K562 (cell line): ENCODE measurements at regions not wholly inside any gene's neighbourhood (a gene's known extent, or its start where the extent isn't known, plus 50 kb on each side); places are given as distances from the start of the nearest gene placed in this dataset.

ENCODE experiments used
- MECOM ChIP-seq: fragments of 250-450 bp; sonication (Bioruptor Pico); IDR thresholded peaks from 2 replicates; pipeline ENCODE4 v1.8.0; 2022; ENCODE audit warnings: inconsistent platforms
- ZNF253 ChIP-seq: fragments of 250-450 bp; sonication (Bioruptor Pico); conservative IDR thresholded peaks from 2 replicates; pipeline ENCODE4 v1.6.1; 2021; ENCODE audit warnings: mild to moderate bottlenecking
- ZNF589 ChIP-seq: fragments of 200-800 bp; sonication (Bioruptor generic); IDR thresholded peaks from 2 replicates; pipeline ENCODE4 v1.6.1; 2016; ENCODE audit warnings: low read depth, missing genetic modification characterization, missing compliant biosample characterization

- TF ChIP-seq ZNF253 (CRISPR knock-in tag) (no peak), MECOM (no peak), ZNF589 (no peak)
Measured at GRCh38 chr4:42347076-42347475, 50.2 kb upstream of the SHISA3 start (continued).
